22Rv1 (cell line): ENCODE measurements at regions not wholly inside any gene's neighbourhood (a gene's known extent, or its start where the extent isn't known, plus 50 kb on each side); places are given as distances from the start of the nearest gene placed in this dataset.

Experiments used
- ZFX ChIP-seq: fragments of 450-650 bp; IDR thresholded peaks from 2 replicates; pipeline ENCODE4 v1.6.1; 2017; ENCODE audit warnings: antibody characterized with exemption, borderline replicate concordance
- TF ChIP-seq, protein P1 (sequence below): fragments of 450-650 bp; IDR thresholded peaks from 2 replicates; pipeline ENCODE4 v1.5.1; 2017; ENCODE audit warnings: mild to moderate bottlenecking

GRCh38 chr7:29641651-29642050 lies 78.0 kb downstream of the PRR15 start:
- TF ChIP-seq, protein P1, sequence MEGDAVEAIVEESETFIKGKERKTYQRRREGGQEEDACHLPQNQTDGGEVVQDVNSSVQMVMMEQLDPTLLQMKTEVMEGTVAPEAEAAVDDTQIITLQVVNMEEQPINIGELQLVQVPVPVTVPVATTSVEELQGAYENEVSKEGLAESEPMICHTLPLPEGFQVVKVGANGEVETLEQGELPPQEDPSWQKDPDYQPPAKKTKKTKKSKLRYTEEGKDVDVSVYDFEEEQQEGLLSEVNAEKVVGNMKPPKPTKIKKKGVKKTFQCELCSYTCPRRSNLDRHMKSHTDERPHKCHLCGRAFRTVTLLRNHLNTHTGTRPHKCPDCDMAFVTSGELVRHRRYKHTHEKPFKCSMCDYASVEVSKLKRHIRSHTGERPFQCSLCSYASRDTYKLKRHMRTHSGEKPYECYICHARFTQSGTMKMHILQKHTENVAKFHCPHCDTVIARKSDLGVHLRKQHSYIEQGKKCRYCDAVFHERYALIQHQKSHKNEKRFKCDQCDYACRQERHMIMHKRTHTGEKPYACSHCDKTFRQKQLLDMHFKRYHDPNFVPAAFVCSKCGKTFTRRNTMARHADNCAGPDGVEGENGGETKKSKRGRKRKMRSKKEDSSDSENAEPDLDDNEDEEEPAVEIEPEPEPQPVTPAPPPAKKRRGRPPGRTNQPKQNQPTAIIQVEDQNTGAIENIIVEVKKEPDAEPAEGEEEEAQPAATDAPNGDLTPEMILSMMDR: no peak
- no peak for TF ChIP-seq ZFX
